ENCODE measurements at regions not wholly inside any gene's neighbourhood (a gene's known extent, or its start where the extent isn't known, plus 50 kb on each side); places are given as distances from the start of the nearest gene placed in this dataset.

- no peaks in the 10 kb centered on the region for H3K27me3 ChIP-seq (ENCODE audit: insufficient read depth, low read depth)
- H4K20me1 ChIP-seq (ENCODE audit: insufficient read depth), result no peaks in the 10 kb centered on the region
- no peak overlapping the region for H3K4me3 ChIP-seq (IDR thresholded peaks at IDR 0.05; ENCODE audit: insufficient read depth, low read depth, low read length)
- H3K27ac ChIP-seq, result no peak overlapping the region
- no peak for TF ChIP-seq CTCF (conservative IDR thresholded peaks at IDR 0.05; ENCODE audit: low read depth, low read length)
- H3K79me2 ChIP-seq (ENCODE audit: insufficient read depth, low read depth), result no peaks in the 10 kb centered on the region
- H3K9ac ChIP-seq, result no peak overlapping the region
- no peak overlapping the region for H3K4me2 ChIP-seq
- no peaks in the 10 kb centered on the region for H3K4me1 ChIP-seq (ENCODE audit: low read depth, poor library complexity, severe bottlenecking)
- H2AFZ ChIP-seq (ENCODE audit: low read depth), result no peak overlapping the region
- no peaks in the 10 kb centered on the region for H3K36me3 ChIP-seq (ENCODE audit: insufficient read depth)
Observed at GRCh38 chr10:88187472-88187871, 324.0 kb downstream of the PTEN start.

- H4K20me1 ChIP-seq (ENCODE audit: insufficient read depth), result no peaks in the 10 kb centered on the region
Observed at GRCh38 chr10:88190123-88190522, 326.7 kb downstream of the PTEN start.

GRCh38 chr10:88190540-88191235 lies 327.3 kb downstream of the PTEN start:
- no peaks in the 10 kb centered on the region for H4K20me1 ChIP-seq (ENCODE audit: insufficient read depth)
- no peak for TF ChIP-seq CTCF (conservative IDR thresholded peaks at IDR 0.05; ENCODE audit: low read depth, low read length)
- H3K79me2 ChIP-seq (ENCODE audit: insufficient read depth, low read depth), result no peaks in the 10 kb centered on the region
- no peaks in the 10 kb centered on the region for H3K4me1 ChIP-seq (ENCODE audit: low read depth, poor library complexity, severe bottlenecking)
- H3K4me3 ChIP-seq (IDR thresholded peaks at IDR 0.05; ENCODE audit: insufficient read depth, low read depth, low read length), result no peak overlapping the region
- H3K27me3 ChIP-seq (ENCODE audit: insufficient read depth, low read depth), result no peaks in the 10 kb centered on the region
- H2AFZ ChIP-seq (ENCODE audit: low read depth), result no peak overlapping the region
- no peak overlapping the region for H3K4me2 ChIP-seq
- H3K36me3 ChIP-seq (ENCODE audit: insufficient read depth), result no peaks in the 10 kb centered on the region
- no peak overlapping the region for H3K27ac ChIP-seq
- no peak overlapping the region for H3K9ac ChIP-seq

More at GRCh38 chr10:88190123-88190522, 326.7 kb downstream of the PTEN start:
- Histone ChIP-seq H3K36me3 (ENCODE audit: insufficient read depth) (no peaks in the 10 kb centered on the region), H3K79me2 (ENCODE audit: insufficient read depth, low read depth) (no peaks in the 10 kb centered on the region), H3K4me1 (ENCODE audit: low read depth, poor library complexity, severe bottlenecking) (no peaks in the 10 kb centered on the region), H3K27me3 (ENCODE audit: insufficient read depth, low read depth) (no peaks in the 10 kb centered on the region), H2AFZ (ENCODE audit: low read depth) (no peak overlapping the region), H3K9ac (no peak overlapping the region), H3K4me3 (IDR thresholded peaks at IDR 0.05; ENCODE audit: insufficient read depth, low read depth, low read length) (no peak overlapping the region), H3K4me2 (no peak overlapping the region), H3K27ac (no peak overlapping the region)
- TF ChIP-seq CTCF (conservative IDR thresholded peaks at IDR 0.05; ENCODE audit: low read depth, low read length), result no peak

GRCh38 chr10:88193018-88193417 lies 329.6 kb downstream of the PTEN start:
- Histone ChIP-seq H4K20me1 (ENCODE audit: insufficient read depth) (no peaks in the 10 kb centered on the region), H3K4me3 (IDR thresholded peaks at IDR 0.05; ENCODE audit: insufficient read depth, low read depth, low read length) (no peak overlapping the region), H3K9ac (no peak overlapping the region), H3K4me1 (ENCODE audit: low read depth, poor library complexity, severe bottlenecking) (no peaks in the 10 kb centered on the region), H3K27ac (no peak overlapping the region), H3K79me2 (ENCODE audit: insufficient read depth, low read depth) (no peaks in the 10 kb centered on the region), H3K36me3 (ENCODE audit: insufficient read depth) (no peaks in the 10 kb centered on the region), H3K4me2 (no peak overlapping the region), H3K27me3 (ENCODE audit: insufficient read depth, low read depth) (no peaks in the 10 kb centered on the region), H2AFZ (ENCODE audit: low read depth) (no peak overlapping the region)
- no peak for TF ChIP-seq CTCF (conservative IDR thresholded peaks at IDR 0.05; ENCODE audit: low read depth, low read length)
